ENCODE measurements at regions not wholly inside any gene's neighbourhood (a gene's known extent, or its start where the extent isn't known, plus 50 kb on each side); places are given as distances from the start of the nearest gene placed in this dataset.

GRCh38 chr1:201762381-201762780 is 66.6 kb upstream of the IPO9 start:
- TF ChIP-seq CTCF (IDR thresholded peaks at IDR 0.05; ENCODE audit: insufficient read depth, low read length) (no peak), POLR2AphosphoS5 (IDR thresholded peaks at IDR 0.05; ENCODE audit: low read depth) (no peak), GABPA (IDR thresholded peaks at IDR 0.05; ENCODE audit: low read depth) (no peak), REST (IDR thresholded peaks at IDR 0.05; ENCODE audit: insufficient replicate concordance, low read depth) (no peak), SPI1 (IDR thresholded peaks at IDR 0.05; ENCODE audit: borderline replicate concordance, low read depth) (no peak)

Data from HL-60 (cell line).